SH-SY5Y (cell line): ENCODE measurements at regions not wholly inside any gene's neighbourhood (a gene's known extent, or its start where the extent isn't known, plus 50 kb on each side); places are given as distances from the start of the nearest gene placed in this dataset.

Source experiments
- GATA2 ChIP-seq: IDR thresholded peaks from 2 replicates; pipeline ENCODE4 v1.6.1; 2011; ENCODE audit warnings: mild to moderate bottlenecking, low read depth, low read length
- GATA3 ChIP-seq: IDR thresholded peaks from 2 replicates; pipeline ENCODE4 v1.6.1; 2011; ENCODE audit warnings: low read depth, mild to moderate bottlenecking, low read length, moderate library complexity

DNA sequence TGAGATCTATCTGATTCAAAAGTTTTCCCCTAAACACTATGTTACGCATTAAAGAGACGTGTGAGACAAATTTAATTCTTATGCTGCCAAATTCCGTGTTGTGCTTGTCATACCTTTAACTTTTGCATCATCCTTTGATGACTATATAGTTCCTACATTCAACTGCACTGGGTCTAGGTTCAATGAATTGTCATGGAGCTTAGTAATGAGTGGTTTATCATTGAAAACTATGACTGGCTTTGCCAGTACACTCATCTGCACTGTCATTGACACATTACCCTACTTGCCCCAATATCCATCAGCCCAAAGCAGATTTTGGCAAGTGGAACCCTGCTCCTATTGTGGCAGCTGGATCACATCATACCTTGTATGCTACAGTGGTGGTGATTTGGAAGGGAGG, 882.9 kb upstream of the SLIT2 start:
- TF ChIP-seq GATA2 (no peak), GATA3 (no peak)
